ENCODE measurements at regions not wholly inside any gene's neighbourhood (a gene's known extent, or its start where the extent isn't known, plus 50 kb on each side); places are given as distances from the start of the nearest gene placed in this dataset.

- TF ChIP-seq EZH2 (IDR thresholded peaks at IDR 0.05; ENCODE audit: insufficient read depth, poor library complexity, severe bottlenecking) (no peak), EZH2phosphoT487 (IDR thresholded peaks at IDR 0.05; ENCODE audit: insufficient read depth, low read depth) (no peak)
Measured at GRCh38 chr2:14524803-14525080, 107.8 kb upstream of the LRATD1 start.

Data from GM23248 (cell line).